Osteocyte (in vitro differentiated cells): ENCODE measurements at regions not wholly inside any gene's neighbourhood (a gene's known extent, or its start where the extent isn't known, plus 50 kb on each side); places are given as distances from the start of the nearest gene placed in this dataset.

Experiments used
- DNase-seq: peaks from one replicate; pipeline ENCODE4 v3.0.0; 2021; ENCODE audit warnings: mixed read lengths; ENCODE audit not compliant: unreplicated experiment; ENCODE audit errors: extremely low spot score
- H3K27ac Mint-ChIP-seq: one replicate; pipeline ENCODE4 v1.8.0; 2021; ENCODE audit warnings: mild to moderate bottlenecking, mixed read lengths; ENCODE audit not compliant: unreplicated experiment
- H3K27me3 Mint-ChIP-seq: one replicate; pipeline ENCODE4 v1.8.0; 2021; ENCODE audit warnings: mixed read lengths; ENCODE audit not compliant: unreplicated experiment
- H3K36me3 Mint-ChIP-seq: one replicate; pipeline ENCODE4 v1.8.0; 2021; ENCODE audit warnings: mixed read lengths; ENCODE audit not compliant: unreplicated experiment
- H3K4me1 Mint-ChIP-seq: one replicate; pipeline ENCODE4 v1.8.0; 2021; ENCODE audit warnings: mixed read lengths; ENCODE audit not compliant: unreplicated experiment
- H3K4me3 Mint-ChIP-seq: one replicate; pipeline ENCODE4 v1.8.0; 2021; ENCODE audit warnings: mild to moderate bottlenecking, moderate library complexity, mixed read lengths; ENCODE audit not compliant: unreplicated experiment
- H3K9me3 Mint-ChIP-seq: one replicate; pipeline ENCODE4 v1.8.0; 2021; ENCODE audit warnings: mixed read lengths; ENCODE audit not compliant: unreplicated experiment
- TF ChIP-seq, protein P1 (sequence below): fragments of 200-600 bp; sonication (generic); IDR thresholded peaks from 2 replicates; pipeline ENCODE4 v1.5.0; 2021; ENCODE audit warnings: antibody characterized with exemption, mild to moderate bottlenecking, moderate library complexity

DNA sequence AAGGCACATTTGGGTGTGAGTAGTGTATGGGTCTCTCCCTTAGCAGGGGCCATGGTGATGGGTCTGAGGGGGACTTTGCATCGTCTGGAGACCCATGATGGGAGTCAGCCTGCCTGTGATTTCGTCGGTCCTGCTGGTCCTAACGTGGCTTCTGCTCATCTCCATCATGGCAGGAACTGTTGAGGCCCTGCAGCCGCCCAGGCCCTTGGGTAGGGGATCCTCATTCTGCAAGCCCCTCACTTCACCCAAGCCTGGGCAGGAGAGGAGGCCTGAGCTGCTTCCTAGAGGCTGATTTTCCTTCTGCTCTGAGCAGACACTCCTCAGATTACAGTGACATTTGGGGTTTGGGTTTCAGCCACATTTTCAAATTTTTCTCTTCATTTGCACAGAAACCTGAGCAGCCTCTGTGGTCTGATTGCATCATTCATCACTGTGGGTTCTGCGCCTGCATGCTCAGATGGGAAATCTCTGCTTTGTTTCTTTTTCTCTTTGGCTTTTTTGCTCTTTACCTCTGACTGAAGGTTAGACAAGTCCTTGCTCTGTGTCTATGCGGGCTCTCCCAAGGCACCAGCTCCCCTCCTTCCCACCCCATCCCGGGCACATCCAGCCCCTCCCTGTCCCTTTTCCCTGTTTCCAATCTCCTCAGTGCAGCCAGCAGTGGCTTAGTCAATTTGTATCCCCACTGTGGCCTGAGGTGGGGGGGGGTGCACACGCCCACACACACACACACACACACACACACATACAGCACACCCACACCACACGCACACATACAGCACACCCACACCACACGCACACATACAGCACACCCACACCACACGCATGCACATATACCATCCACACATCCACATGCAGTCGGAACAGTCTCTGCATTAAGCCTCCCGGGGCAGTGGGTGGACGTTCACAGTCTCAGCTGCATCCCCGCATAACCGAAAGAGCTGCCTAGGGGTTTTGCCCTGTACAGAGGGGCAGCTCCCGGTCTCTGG, 305.4 kb upstream of the HS6ST1 start:
- peaks cover 37% of the 10 kb centered on the region for H3K4me1 Mint-ChIP-seq
- TF ChIP-seq, protein P1, sequence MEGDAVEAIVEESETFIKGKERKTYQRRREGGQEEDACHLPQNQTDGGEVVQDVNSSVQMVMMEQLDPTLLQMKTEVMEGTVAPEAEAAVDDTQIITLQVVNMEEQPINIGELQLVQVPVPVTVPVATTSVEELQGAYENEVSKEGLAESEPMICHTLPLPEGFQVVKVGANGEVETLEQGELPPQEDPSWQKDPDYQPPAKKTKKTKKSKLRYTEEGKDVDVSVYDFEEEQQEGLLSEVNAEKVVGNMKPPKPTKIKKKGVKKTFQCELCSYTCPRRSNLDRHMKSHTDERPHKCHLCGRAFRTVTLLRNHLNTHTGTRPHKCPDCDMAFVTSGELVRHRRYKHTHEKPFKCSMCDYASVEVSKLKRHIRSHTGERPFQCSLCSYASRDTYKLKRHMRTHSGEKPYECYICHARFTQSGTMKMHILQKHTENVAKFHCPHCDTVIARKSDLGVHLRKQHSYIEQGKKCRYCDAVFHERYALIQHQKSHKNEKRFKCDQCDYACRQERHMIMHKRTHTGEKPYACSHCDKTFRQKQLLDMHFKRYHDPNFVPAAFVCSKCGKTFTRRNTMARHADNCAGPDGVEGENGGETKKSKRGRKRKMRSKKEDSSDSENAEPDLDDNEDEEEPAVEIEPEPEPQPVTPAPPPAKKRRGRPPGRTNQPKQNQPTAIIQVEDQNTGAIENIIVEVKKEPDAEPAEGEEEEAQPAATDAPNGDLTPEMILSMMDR, result no peak

GRCh38 chr2:128624956-128625355, 306.3 kb upstream of the HS6ST1 start:
- peaks cover 37% of the 10 kb centered on the region for H3K4me1 Mint-ChIP-seq
- H3K27me3 Mint-ChIP-seq, result peaks cover 2% of the 10 kb centered on the region
- no peaks in the 10 kb centered on the region for H3K9me3 Mint-ChIP-seq
- H3K27ac Mint-ChIP-seq, result peak overlapping the region; percentile 98
- TF ChIP-seq, protein P1, result no peak
- no peak overlapping the region for H3K4me3 Mint-ChIP-seq
- DNase-seq, result no peak
- no peaks in the 10 kb centered on the region for H3K36me3 Mint-ChIP-seq

More for the DNA sequence above, 305.4 kb upstream of the HS6ST1 start:
- Mint-ChIP-seq H3K27me3 (peaks cover 2% of the 10 kb centered on the region), H3K4me3 (no peak overlapping the region), H3K36me3 (no peaks in the 10 kb centered on the region), H3K27ac (peak overlapping the region; percentile 98), H3K9me3 (no peaks in the 10 kb centered on the region)
- no peak for DNase-seq

DNA sequence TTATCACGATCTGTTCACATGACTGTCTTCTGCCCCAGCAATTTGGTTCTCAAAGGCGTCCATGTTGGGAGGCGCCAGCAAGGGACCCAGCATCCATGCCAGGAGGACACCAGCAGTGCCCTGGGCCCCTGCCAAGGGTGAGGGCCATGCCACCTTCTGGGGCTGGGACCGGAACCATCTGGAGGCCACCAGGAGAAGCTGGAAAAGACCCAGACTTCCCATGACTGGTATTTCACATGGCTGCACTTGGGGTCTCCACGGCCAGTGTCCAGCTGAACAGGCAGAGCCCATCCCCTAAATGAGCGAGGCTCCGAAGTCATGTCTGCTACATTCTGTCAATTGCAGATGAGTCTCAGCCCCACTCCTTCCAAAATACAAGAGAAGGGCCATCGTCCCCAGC, 306.8 kb upstream of the HS6ST1 start:
- Mint-ChIP-seq H3K4me1 (peaks cover 37% of the 10 kb centered on the region), H3K27ac (no peak overlapping the region), H3K9me3 (no peaks in the 10 kb centered on the region), H3K4me3 (no peak overlapping the region), H3K36me3 (no peaks in the 10 kb centered on the region), H3K27me3 (peaks cover 2% of the 10 kb centered on the region)
- TF ChIP-seq, protein P1, result no peak
- no peak for DNase-seq

GRCh38 chr2:128625963-128626759, 307.5 kb upstream of the HS6ST1 start:
- Mint-ChIP-seq H3K36me3 (no peaks in the 10 kb centered on the region), H3K4me1 (peaks cover 34% of the 10 kb centered on the region), H3K4me3 (no peak overlapping the region), H3K27me3 (peaks cover 2% of the 10 kb centered on the region), H3K27ac (peak overlapping the region; percentile 56), H3K9me3 (no peaks in the 10 kb centered on the region)
- TF ChIP-seq, protein P1, result no peak
- DNase-seq, result no peak
